Liver (tissue), 2 donors: ENCODE measurements at regions not wholly inside any gene's neighbourhood (a gene's known extent, or its start where the extent isn't known, plus 50 kb on each side); places are given as distances from the start of the nearest gene placed in this dataset.

Experiments
- CTCF ChIP-seq: fragments of 150-350 bp; IDR thresholded peaks from 2 replicates; pipeline ENCODE4 v1.5.1; 2017; ENCODE audit warnings: improper control_type of control experiment, low read depth, low read length; ENCODE audit not compliant: missing input control
- REST ChIP-seq: IDR thresholded peaks from 2 replicates; pipeline ENCODE4 v1.6.1; 2016; ENCODE audit warnings: antibody characterized with exemption, mild to moderate bottlenecking
- ZBTB33 ChIP-seq: IDR thresholded peaks from 2 replicates; pipeline ENCODE4 v1.6.1; 2016; ENCODE audit warnings: antibody characterized with exemption
- donor health status: healthy.

GRCh38 chr18:42242758-42243157 lies 287.7 kb downstream of the PIK3C3 start:
- TF ChIP-seq REST (no peak), CTCF (no peak), ZBTB33 (no peak)
